HL-60 (cell line): ENCODE measurements at regions not wholly inside any gene's neighbourhood (a gene's known extent, or its start where the extent isn't known, plus 50 kb on each side); places are given as distances from the start of the nearest gene placed in this dataset.
"Not testable (repeated sequence)": the region's sequence is repeated elsewhere in the genome, so short reads cannot be mapped to it uniquely, and the experiment has no call there.

ENCODE experiments used
- GABPA ChIP-seq: IDR thresholded peaks from 2 replicates; pipeline ENCODE4 v1.6.1; 2012; ENCODE audit warnings: low read depth
- TF ChIP-seq, protein P1 (sequence below): IDR thresholded peaks from one replicate; pipeline ENCODE4 v1.5.1; 2011; ENCODE audit warnings: low read length, control low read depth, inconsistent platforms; ENCODE audit not compliant: insufficient read depth
- TF ChIP-seq, protein P2 (sequence below): IDR thresholded peaks from 2 replicates; pipeline ENCODE4 v1.6.1; 2012; ENCODE audit warnings: low read depth; ENCODE audit not compliant: insufficient replicate concordance

DNA sequence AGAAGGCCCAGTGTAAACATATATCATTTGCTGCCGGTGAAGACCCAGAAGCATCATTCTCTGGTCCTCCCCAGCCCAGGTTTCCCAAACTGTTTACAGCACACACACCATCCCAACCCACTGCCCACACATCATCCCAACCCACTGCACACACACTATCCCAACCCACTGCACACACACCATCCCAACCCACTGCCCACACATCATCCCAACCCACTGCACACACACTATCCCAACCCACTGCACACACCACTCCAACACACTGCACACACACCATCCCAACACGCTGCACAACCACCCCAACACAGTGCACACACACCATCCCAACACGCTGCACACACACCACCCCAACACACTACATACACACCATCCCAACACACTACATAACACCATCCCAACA, 608.4 kb downstream of the ACTL7B start:
- TF ChIP-seq, protein P1, sequence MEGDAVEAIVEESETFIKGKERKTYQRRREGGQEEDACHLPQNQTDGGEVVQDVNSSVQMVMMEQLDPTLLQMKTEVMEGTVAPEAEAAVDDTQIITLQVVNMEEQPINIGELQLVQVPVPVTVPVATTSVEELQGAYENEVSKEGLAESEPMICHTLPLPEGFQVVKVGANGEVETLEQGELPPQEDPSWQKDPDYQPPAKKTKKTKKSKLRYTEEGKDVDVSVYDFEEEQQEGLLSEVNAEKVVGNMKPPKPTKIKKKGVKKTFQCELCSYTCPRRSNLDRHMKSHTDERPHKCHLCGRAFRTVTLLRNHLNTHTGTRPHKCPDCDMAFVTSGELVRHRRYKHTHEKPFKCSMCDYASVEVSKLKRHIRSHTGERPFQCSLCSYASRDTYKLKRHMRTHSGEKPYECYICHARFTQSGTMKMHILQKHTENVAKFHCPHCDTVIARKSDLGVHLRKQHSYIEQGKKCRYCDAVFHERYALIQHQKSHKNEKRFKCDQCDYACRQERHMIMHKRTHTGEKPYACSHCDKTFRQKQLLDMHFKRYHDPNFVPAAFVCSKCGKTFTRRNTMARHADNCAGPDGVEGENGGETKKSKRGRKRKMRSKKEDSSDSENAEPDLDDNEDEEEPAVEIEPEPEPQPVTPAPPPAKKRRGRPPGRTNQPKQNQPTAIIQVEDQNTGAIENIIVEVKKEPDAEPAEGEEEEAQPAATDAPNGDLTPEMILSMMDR, result not testable (repeated sequence)
- not testable (repeated sequence) for TF ChIP-seq GABPA
- TF ChIP-seq, protein P2, sequence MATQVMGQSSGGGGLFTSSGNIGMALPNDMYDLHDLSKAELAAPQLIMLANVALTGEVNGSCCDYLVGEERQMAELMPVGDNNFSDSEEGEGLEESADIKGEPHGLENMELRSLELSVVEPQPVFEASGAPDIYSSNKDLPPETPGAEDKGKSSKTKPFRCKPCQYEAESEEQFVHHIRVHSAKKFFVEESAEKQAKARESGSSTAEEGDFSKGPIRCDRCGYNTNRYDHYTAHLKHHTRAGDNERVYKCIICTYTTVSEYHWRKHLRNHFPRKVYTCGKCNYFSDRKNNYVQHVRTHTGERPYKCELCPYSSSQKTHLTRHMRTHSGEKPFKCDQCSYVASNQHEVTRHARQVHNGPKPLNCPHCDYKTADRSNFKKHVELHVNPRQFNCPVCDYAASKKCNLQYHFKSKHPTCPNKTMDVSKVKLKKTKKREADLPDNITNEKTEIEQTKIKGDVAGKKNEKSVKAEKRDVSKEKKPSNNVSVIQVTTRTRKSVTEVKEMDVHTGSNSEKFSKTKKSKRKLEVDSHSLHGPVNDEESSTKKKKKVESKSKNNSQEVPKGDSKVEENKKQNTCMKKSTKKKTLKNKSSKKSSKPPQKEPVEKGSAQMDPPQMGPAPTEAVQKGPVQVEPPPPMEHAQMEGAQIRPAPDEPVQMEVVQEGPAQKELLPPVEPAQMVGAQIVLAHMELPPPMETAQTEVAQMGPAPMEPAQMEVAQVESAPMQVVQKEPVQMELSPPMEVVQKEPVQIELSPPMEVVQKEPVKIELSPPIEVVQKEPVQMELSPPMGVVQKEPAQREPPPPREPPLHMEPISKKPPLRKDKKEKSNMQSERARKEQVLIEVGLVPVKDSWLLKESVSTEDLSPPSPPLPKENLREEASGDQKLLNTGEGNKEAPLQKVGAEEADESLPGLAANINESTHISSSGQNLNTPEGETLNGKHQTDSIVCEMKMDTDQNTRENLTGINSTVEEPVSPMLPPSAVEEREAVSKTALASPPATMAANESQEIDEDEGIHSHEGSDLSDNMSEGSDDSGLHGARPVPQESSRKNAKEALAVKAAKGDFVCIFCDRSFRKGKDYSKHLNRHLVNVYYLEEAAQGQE, result not testable (repeated sequence)
